ENCODE measurements at regions not wholly inside any gene's neighbourhood (a gene's known extent, or its start where the extent isn't known, plus 50 kb on each side); places are given as distances from the start of the nearest gene placed in this dataset.

GRCh38 chr3:25007974-25008658 lies 419.9 kb upstream of the RARB start:
- peak; percentile 49 for DNase-seq

GRCh38 chr3:25009665-25010064 lies 418.4 kb upstream of the RARB start:
- no peak for DNase-seq

DNA sequence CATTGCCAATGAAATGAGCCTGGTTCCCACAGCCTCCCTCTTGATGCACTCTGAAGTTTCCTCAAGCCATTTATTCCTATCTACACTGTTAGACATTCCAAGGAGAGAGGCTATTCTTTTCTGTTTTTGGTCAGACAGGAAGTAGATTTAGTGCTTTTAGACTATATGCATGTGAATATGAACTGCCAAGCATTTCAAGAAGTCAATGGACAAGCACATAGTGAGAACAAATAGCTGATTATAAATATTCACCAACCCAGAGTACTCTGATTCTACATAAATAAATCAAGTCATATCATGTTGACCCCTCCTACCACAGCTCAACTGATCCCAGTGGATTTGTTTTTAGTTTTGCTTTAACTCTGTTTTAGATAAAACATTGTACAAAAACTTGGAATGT lies 412.5 kb upstream of the RARB start:
- DNase-seq, result no peak

DNA sequence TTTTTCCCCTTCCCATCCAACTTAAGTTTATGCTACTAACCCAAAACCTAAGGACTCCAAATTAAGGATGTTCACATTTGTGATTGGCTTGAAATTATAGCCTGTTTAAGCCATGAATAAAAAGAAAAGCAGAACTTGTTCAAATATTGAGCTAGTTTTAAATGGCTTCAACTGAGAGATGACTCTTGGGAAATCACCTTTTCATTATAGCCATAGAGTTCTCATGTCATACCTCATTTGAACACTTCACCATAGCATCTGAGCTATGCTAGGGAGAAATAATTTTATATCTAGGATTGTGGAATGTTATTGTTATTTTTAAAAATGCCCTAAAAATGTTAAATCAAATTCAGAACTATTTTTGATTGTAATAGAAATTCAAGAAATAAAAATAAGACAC lies 409.2 kb upstream of the RARB start:
- DNase-seq, result no peak

DNA sequence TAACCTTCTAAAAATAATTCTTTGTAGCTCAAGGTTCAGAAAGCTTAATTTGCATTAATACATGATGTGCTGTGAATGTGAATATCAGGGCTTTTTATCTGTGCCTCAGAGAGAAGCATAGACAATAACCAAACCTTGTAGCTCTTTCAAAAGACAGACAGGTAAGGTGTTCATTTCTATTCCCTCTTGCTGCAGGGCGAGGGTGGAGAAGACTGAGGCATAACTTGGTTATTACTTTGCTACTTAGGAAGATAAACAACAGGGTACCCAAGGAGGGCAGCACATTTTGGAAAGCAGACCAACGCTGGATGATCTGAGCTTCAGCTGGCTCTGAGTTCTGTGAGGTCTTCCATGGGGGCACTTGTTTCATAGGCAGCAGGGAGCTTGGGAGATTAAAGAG lies 408.6 kb upstream of the RARB start:
- DNase-seq, result no peak

DNA sequence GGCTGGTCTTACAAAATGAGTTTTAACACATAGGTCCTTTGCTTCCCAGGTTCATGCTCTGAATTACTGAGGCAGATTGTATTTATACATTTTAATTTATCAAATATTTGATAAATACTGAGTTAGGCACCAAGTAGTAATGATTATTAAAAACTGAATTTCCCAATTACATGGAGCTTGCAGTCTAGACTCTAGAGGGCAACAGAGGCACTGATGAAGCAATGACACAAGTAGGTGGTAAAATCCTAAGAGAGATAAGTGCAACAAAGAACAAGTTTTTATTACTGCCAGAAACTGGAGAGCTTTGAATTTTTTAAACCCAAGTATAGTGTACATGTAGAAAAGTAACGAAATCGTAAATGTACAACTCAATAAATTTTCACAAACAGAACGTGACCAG lies 406.2 kb upstream of the RARB start:
- no peak for DNase-seq

- DNase-seq, result no peak
Observed at GRCh38 chr3:25023876-25024275, 404.2 kb upstream of the RARB start.

GRCh38 chr3:25025236-25025635 lies 402.8 kb upstream of the RARB start:
- DNase-seq, result no peak

DNA sequence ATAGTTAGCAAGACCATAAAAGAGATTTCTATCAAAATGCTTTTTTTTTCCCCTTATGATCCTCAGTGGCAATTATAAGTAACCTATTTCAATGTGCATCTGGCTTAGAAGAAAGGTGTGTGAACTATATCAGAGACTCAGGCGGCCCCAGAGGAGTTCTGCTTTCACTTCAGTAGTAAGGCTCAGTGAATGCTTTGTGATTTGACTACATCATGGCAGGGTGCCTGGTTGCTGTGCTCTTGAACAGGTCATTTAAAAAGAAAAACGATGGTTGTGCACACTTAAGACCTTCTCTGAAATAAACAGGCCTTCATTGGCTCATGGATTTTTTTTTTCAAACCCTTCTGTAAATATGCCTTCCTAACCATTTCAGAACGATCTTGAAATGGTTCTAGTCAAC lies 400.4 kb upstream of the RARB start:
- no peak for DNase-seq

- DNase-seq, result no peak
Observed at GRCh38 chr3:25029820-25030219, 398.2 kb upstream of the RARB start.

DNA sequence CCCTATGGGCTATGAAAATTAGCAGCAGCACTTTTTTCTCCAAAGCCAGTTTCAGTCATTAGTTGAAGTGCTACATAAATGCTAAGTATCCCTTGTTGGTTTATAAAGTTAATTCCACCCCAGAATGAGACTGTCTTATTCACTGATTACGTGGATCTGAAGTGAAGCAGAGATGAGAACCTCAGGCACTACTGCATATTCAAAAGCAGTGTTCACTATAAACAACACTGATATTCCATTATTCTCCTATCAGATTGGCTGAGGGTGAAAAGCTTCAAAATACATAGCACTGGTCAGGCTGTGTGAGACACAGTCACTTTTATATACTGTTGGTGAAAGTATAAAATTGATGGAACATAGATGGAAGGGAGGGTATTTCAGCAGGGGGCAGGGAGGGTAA lies 395.7 kb upstream of the RARB start:
- no peak for DNase-seq

DNA sequence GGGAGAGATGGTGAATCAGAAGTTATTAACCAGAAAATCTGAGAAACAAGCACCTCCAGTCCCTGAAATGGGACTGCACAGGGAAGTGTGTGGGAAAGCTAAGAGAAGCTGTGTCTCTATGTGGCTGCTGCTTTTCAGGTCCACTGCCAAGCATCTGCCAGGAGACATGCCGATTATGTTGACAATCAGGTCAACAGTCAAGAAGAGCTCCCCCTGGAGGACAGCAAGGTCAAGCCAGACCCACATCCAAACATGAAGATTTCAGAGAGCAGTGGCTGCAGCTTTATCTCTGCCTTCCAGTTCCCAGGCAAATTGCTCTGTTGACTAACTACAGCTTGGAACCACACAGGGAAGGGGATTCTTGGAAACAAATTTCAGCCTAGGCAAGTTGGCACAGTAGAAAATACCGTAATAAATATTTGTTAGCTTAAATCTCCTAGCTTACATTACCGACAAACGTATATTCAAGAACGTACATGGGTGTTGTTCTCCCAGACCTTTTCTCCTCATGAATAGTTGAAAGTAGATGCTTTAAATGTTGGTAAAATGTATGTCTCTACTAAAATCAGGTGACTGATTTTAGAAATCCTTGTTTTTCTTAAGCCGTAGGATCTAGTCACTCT lies 394.5 kb upstream of the RARB start:
- no peak for DNase-seq

DNA sequence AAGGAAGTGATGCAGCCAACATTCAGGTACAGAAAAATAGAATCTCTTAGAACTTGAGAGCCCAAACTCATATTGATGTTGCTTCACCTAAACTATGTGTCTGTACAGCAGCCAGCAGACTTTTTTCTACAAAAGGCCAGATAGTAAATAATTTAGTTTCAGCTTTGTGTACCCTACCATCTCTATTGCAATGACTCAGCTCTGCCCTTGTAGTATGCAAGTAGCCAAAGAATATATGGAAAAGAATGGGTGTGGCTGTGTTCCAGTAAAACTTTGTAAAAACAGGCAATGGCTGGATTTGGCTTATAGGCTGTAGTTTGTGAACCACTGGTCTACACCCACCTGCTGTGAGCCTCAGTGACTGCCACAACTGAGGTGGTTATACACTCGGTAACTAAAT lies 392.5 kb upstream of the RARB start:
- DNase-seq, result no peak

- no peak for DNase-seq
Observed at GRCh38 chr3:25036633-25037032, 391.4 kb upstream of the RARB start.

DNA sequence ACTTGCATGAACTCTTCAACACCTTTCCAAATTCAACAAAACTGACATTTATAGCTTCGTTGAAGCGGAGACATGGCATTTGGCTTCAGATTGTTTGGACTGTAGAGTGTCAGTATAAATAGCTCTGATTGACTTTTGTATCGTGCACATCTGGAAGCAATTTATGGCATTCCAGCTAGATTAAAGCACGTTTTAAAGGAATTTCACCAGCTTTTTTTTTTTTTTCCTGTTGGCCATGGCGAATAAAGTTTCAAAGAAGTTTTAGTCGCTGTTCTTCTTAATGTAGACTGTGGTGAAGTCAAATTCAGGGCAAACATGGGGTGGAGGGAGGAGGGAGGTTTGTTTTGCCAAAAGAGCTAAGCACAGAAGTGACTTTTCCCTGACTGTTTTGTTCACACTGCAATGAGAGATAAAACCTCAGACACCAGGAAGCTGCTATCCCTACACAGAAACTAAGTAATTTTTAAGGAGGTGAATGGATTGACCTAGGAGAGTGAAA lies 391.0 kb upstream of the RARB start:
- no peak for DNase-seq

GRCh38 chr3:25038271-25038670 lies 389.8 kb upstream of the RARB start:
- DNase-seq, result no peak

- DNase-seq, result no peak
Observed at GRCh38 chr3:25038922-25039321, 389.1 kb upstream of the RARB start.

DNA sequence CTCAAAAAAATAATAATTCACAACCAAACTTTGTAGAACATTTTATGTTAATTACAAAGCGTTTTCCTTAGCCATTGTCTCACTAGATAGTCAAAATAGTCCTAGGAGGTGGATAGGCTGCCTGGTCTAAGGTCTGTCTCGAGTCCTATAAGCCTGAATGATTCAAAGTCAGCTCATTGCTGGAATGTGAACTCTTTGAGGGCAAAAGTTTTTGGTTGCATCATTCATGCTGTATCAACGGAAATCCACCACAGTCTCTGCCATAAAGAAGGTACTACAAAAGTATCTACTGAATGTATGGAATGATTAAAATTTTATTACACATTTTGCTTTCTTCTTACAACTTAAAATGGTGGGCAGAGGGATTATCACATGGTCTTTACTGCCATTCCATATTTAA lies 387.3 kb upstream of the RARB start:
- no peak for DNase-seq

- DNase-seq, result no peak
Observed at GRCh38 chr3:25041871-25042584, 386.0 kb upstream of the RARB start.

DNA sequence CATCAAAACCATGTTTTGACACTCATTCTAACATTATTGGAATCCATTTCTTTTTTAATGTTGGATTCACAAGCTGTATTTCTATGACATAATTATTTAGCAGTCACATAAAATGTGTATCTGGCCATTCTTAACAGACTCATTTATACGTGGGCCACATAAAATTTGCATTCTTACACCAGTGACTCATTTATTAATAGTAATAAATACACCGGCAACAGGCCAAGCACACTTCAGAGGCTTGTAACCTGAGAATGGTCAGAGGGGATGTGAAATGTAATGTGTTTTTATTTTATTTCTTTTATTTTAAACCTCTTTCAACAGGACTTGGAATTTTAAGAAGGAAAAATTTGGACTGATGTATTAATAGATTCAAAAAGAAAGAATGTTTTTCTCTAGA lies 384.9 kb upstream of the RARB start:
- no peak for DNase-seq

GRCh38 chr3:25043749-25044148 lies 384.3 kb upstream of the RARB start:
- no peak for DNase-seq

DNA sequence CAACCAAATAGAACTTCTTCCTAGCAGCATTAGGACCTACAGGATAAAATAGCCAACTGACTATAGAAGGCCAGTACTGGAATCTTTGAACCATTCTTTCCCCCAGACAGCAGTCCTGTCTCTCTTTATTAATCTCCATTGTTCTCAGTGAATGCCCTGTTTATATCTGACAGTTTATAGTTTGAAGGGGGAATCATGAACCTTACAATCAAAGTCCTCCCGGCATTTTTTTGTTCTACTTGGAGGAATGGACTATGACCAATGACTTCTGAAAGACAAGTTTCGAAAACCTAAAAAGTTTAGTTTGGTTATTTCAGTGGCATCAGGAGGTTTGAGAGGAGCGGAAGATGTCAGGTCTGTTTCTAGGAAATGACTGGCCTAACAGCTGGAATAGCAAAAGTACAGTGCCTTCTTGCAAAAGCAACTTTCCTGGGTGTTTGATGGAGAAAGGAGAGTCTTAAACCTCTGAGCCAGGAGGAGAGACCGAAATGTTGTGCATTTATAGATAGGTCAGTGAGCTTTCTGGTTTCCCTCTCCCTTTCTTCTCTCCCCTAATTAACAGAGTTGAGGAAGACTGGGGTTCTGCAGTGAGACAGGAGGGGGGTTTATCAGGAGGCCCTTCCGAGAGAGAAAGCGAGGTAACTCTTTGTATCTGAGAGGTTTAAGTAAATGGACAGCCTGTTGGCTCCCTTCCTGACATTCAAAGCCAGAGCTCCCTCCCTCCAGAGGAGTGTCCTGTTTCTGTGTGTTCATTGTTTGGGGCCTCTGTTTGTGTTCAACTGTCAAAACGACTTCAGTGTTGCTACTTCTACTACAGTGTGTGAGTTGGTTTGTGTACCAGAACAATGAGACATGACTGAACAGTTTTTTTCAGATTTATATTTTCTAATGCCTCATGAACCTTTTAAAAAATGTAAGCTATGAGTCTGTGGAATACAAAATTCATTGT lies 383.0 kb upstream of the RARB start:
- DNase-seq, result no peak

All from hindlimb muscle (tissue), 1 donor.